ENCODE measurements at regions not wholly inside any gene's neighbourhood (a gene's known extent, or its start where the extent isn't known, plus 50 kb on each side); places are given as distances from the start of the nearest gene placed in this dataset.
A peak's percentile ranks its signal among the peaks of the same experiment; 100 is the strongest.

GRCh38 chrX:107384397-107385105 is 64.9 kb upstream of the FRMPD3 start:
- WGBS (ENCODE audit: insufficient coverage, low coverage, missing lambda C conversion rate), result 0% methylated on average over 8 of the region's 8 CpGs
- DNase-seq (ENCODE audit: extremely low read depth in 1 of 4, low spot score in 3 of 4), result no peak
- TF ChIP-seq SAFB (IDR thresholded peaks at IDR 0.05; ENCODE audit: borderline replicate concordance, low read depth, low read length) (no peak), RB1 (IDR thresholded peaks at IDR 0.05; ENCODE audit: low read depth) (no peak), DNMT1 (IDR thresholded peaks at IDR 0.05) (no peak), DDX20 (tag; IDR thresholded peaks at IDR 0.05; ENCODE audit: low read depth) (no peak), RFX1 (IDR thresholded peaks at IDR 0.05) (peak; percentile 73)
- no peak overlapping the region for H3K9ac ChIP-seq (ENCODE audit: insufficient read depth in 1 of 2, low read depth in 2 of 2, low read length in 2 of 2)
- H3K4me3 ChIP-seq, result no peak overlapping the region
- H3K4me1 ChIP-seq (replicated peaks in 1 of 2; ENCODE audit: control insufficient read depth in 2 of 2, insufficient read depth in 2 of 2, low read length in 2 of 2), result no peaks in the 10 kb centered on the region
- CTCF ChIA-PET (ENCODE audit: low intra/inter-chr PET ratio), result no interaction called here
- no TSS peak for BruUV-seq (replicated peaks)
- intact Hi-C loops (cut with micrococcal nuclease) (no loop called here), in situ Hi-C loops (cut with MboI) (no loop called here)
- H3K4me2 ChIP-seq (ENCODE audit: insufficient read depth, low read length), result no peak overlapping the region
- H2AFZ ChIP-seq (ENCODE audit: low read depth, low read length), result no peak overlapping the region
- H3K9me3 ChIP-seq (replicated peaks; ENCODE audit: control insufficient read depth, insufficient read depth, low read depth, low read length), result no peaks in the 10 kb centered on the region
- no peaks in the 10 kb centered on the region for H3K9me1 ChIP-seq (ENCODE audit: control insufficient read depth, insufficient read depth, low read length)
- no peak for ATAC-seq
- no peaks in the 10 kb centered on the region for H3K36me3 ChIP-seq (ENCODE audit: control insufficient read depth, insufficient read depth, low read length)
- H4K20me1 ChIP-seq (replicated peaks; ENCODE audit: control insufficient read depth, insufficient read depth, low read length), result no peaks in the 10 kb centered on the region
- H3K79me2 ChIP-seq (ENCODE audit: control insufficient read depth, insufficient read depth, low read length), result no peaks in the 10 kb centered on the region
- H3K27me3 ChIP-seq (ENCODE audit: control insufficient read depth in 2 of 2, insufficient read depth in 2 of 2, low read length in 2 of 2), result no peaks in the 10 kb centered on the region
- FAIRE-seq, result no peak
- H3K27ac ChIP-seq (ENCODE audit: extremely low read depth, low read depth, low read length), result no peak overlapping the region
- POLR2A ChIA-PET, result no interaction called here

- no peaks in the 10 kb centered on the region for H3K79me2 ChIP-seq (ENCODE audit: control insufficient read depth, insufficient read depth, low read length)
- H3K9ac ChIP-seq (ENCODE audit: insufficient read depth in 1 of 2, low read depth in 2 of 2, low read length in 2 of 2), result no peak overlapping the region
- DNase-seq (ENCODE audit: extremely low read depth in 1 of 4, low spot score in 3 of 4), result no peak
- ATAC-seq, result no peak
- no peaks in the 10 kb centered on the region for H3K9me1 ChIP-seq (ENCODE audit: control insufficient read depth, insufficient read depth, low read length)
- no peaks in the 10 kb centered on the region for H3K36me3 ChIP-seq (ENCODE audit: control insufficient read depth, insufficient read depth, low read length)
- no peak for FAIRE-seq
- no peak overlapping the region for H3K4me2 ChIP-seq (ENCODE audit: insufficient read depth, low read length)
- no peaks in the 10 kb centered on the region for H3K27me3 ChIP-seq (ENCODE audit: control insufficient read depth in 2 of 2, insufficient read depth in 2 of 2, low read length in 2 of 2)
- no peaks in the 10 kb centered on the region for H3K4me1 ChIP-seq (replicated peaks in 1 of 2; ENCODE audit: control insufficient read depth in 2 of 2, insufficient read depth in 2 of 2, low read length in 2 of 2)
- intact Hi-C loops (cut with micrococcal nuclease) (no loop called here), in situ Hi-C loops (cut with MboI) (no loop called here)
- POLR2A ChIA-PET, result no interaction called here
- H3K4me3 ChIP-seq, result no peak overlapping the region
- no peak overlapping the region for H2AFZ ChIP-seq (ENCODE audit: low read depth, low read length)
- no peaks in the 10 kb centered on the region for H3K9me3 ChIP-seq (replicated peaks; ENCODE audit: control insufficient read depth, insufficient read depth, low read depth, low read length)
- BruUV-seq (replicated peaks), result no TSS peak
- H4K20me1 ChIP-seq (replicated peaks; ENCODE audit: control insufficient read depth, insufficient read depth, low read length), result no peaks in the 10 kb centered on the region
- WGBS (ENCODE audit: insufficient coverage, low coverage, missing lambda C conversion rate), result 0% methylated on average over 2 of the region's 2 CpGs
- no peak overlapping the region for H3K27ac ChIP-seq (ENCODE audit: extremely low read depth, low read depth, low read length)
- CTCF ChIA-PET (ENCODE audit: low intra/inter-chr PET ratio), result interaction anchor here (0.7 kb wide), 1 partner anchor 148 kb away, joined by 4 read pairs; no protein-coding TSS in a partner anchor
- TF ChIP-seq MIER1 (IDR thresholded peaks at IDR 0.05; ENCODE audit: low read depth), result no peak
- no peak for TF ChIP-seq ZNF699 (CRISPR knock-in tag; IDR thresholded peaks at IDR 0.05; ENCODE audit: insufficient replicate concordance)
- TF ChIP-seq RFX1 (IDR thresholded peaks at IDR 0.05), result no peak
- TF ChIP-seq POLR2A (conservative IDR thresholded peaks at IDR 0.05), result no peak
- TF ChIP-seq L3MBTL2 (IDR thresholded peaks at IDR 0.05), result no peak
- no peak for TF ChIP-seq ATF6 (CRISPR knock-in tag; IDR thresholded peaks at IDR 0.05)
- no peak for TF ChIP-seq THRB (CRISPR knock-in tag; conservative IDR thresholded peaks at IDR 0.05)
- TF ChIP-seq CHD4 (IDR thresholded peaks at IDR 0.05; ENCODE audit: insufficient read depth, insufficient replicate concordance, low read depth, low read length, poor library complexity, severe bottlenecking), result no peak
- TF ChIP-seq NONO (IDR thresholded peaks at IDR 0.05; ENCODE audit: low read depth in 2 of 2, low read length in 1 of 2), result no peak
Measured at GRCh38 chrX:107389726-107390125, 59.7 kb upstream of the FRMPD3 start.

All from K562 (cell line).